Activated CD8-positive, alpha-beta T cell treated with anti-CD3 and anti-CD28 coated beads for 36 hours (primary cell): ENCODE measurements at regions not wholly inside any gene's neighbourhood (a gene's known extent, or its start where the extent isn't known, plus 50 kb on each side); places are given as distances from the start of the nearest gene placed in this dataset.

Experiments used
- ATAC-seq: fragments of 200-7000 bp; cut with Tn5 transposase; one replicate; pipeline ENCODE4 v1.10.0; 2021; ENCODE audit warnings: mild to moderate bottlenecking, moderate library complexity
- CTCF ChIA-PET: fragments of 350-600 bp; sonication (Branson Sonifier 250); formaldehyde crosslinking; loops from one replicate; lab custom pipeline; 2021; ENCODE audit warnings: antibody characterized with exemption; lab: Charles Lee
- POLR2A ChIA-PET: fragments of 350-600 bp; sonication (Branson Sonifier 250); formaldehyde crosslinking; loops from one replicate; lab custom pipeline; 2021; ENCODE audit warnings: antibody characterized with exemption; lab: Charles Lee
- DNase-seq: peaks from one replicate; pipeline ENCODE4 v3.0.0-alpha.2; 2020
- H3K27ac Mint-ChIP-seq: one replicate; pipeline ENCODE4 v1.8.0; 2021; ENCODE audit warnings: mild to moderate bottlenecking, mixed read lengths
- H3K27me3 Mint-ChIP-seq: one replicate; pipeline ENCODE4 v1.8.0; 2021; ENCODE audit warnings: mixed read lengths
- H3K36me3 Mint-ChIP-seq: one replicate; pipeline ENCODE4 v1.8.0; 2021; ENCODE audit warnings: low read depth, mixed read lengths
- H3K4me1 Mint-ChIP-seq: one replicate; pipeline ENCODE4 v1.8.0; 2021; ENCODE audit warnings: low read depth, mixed read lengths
- H3K4me3 Mint-ChIP-seq: one replicate; pipeline ENCODE4 v1.8.0; 2021; ENCODE audit warnings: mild to moderate bottlenecking, moderate library complexity, mixed read lengths
- H3K9me3 Mint-ChIP-seq: one replicate; pipeline ENCODE4 v1.8.0; 2021; ENCODE audit warnings: mixed read lengths
- CTCF ChIP-seq: fragments of 200-600 bp; IDR thresholded peaks from one replicate; pipeline ENCODE4 v1.8.0; 2022; ENCODE audit warnings: antibody characterized with exemption, mild to moderate bottlenecking
- intact Hi-C: fragments of 100-400 bp; cut with micrococcal nuclease; formaldehyde crosslinking; loops from one replicate; pipeline ENCODE4 v1.10.0; 2022

- peaks cover 3% of the 10 kb centered on the region for H3K4me1 Mint-ChIP-seq
- peaks cover 1% of the 10 kb centered on the region for H3K36me3 Mint-ChIP-seq
- DNase-seq: peak; percentile 42
- TF ChIP-seq CTCF: peak; percentile 45
- ATAC-seq: no peak
- no peak overlapping the region for H3K4me3 Mint-ChIP-seq
- CTCF ChIA-PET: interaction anchor here (0.6 kb wide), 1 partner anchor 16 kb away, joined by 3 read pairs; no protein-coding TSS in a partner anchor
- peaks cover 50% of the 10 kb centered on the region for H3K27me3 Mint-ChIP-seq
- H3K27ac Mint-ChIP-seq: no peak overlapping the region
- POLR2A ChIA-PET: no interaction called here
- intact Hi-C loops: no loop called here
- peaks cover 4% of the 10 kb centered on the region for H3K9me3 Mint-ChIP-seq
These were observed 273.8 kb downstream of the FAM72C start for GRCh38 chr1:143698016-143698415.

GRCh38 chr1:143694085-143694484 is 277.7 kb downstream of the FAM72C start:
- peaks cover under 1% of the 10 kb centered on the region for H3K36me3 Mint-ChIP-seq
- DNase-seq (no peak), ATAC-seq (no peak)
- H3K27ac Mint-ChIP-seq: no peak overlapping the region
- peaks cover 57% of the 10 kb centered on the region for H3K27me3 Mint-ChIP-seq
- H3K4me1 Mint-ChIP-seq: peaks cover 1% of the 10 kb centered on the region
- POLR2A ChIA-PET: no interaction called here
- intact Hi-C loops: no loop called here
- H3K9me3 Mint-ChIP-seq: peaks cover 4% of the 10 kb centered on the region
- CTCF ChIA-PET: no interaction called here
- TF ChIP-seq CTCF: no peak
- H3K4me3 Mint-ChIP-seq: no peak overlapping the region

GRCh38 chr1:143691971-143692529 is 279.7 kb downstream of the FAM72C start:
- CTCF ChIA-PET: no interaction called here
- no peaks in the 10 kb centered on the region for H3K4me1 Mint-ChIP-seq
- POLR2A ChIA-PET: no interaction called here
- H3K36me3 Mint-ChIP-seq: no peaks in the 10 kb centered on the region
- intact Hi-C loops: no loop called here
- H3K9me3 Mint-ChIP-seq: no peaks in the 10 kb centered on the region
- no peak for ATAC-seq
- H3K27me3 Mint-ChIP-seq: peaks cover 48% of the 10 kb centered on the region
- DNase-seq: no peak
- H3K27ac Mint-ChIP-seq: no peak overlapping the region
- H3K4me3 Mint-ChIP-seq: no peak overlapping the region
- no peak for TF ChIP-seq CTCF

- POLR2A ChIA-PET: no interaction called here
- Mint-ChIP-seq H3K4me1 (no peaks in the 10 kb centered on the region), H3K4me3 (no peak overlapping the region), H3K36me3 (no peaks in the 10 kb centered on the region), H3K27ac (no peak overlapping the region), H3K27me3 (peaks cover 45% of the 10 kb centered on the region), H3K9me3 (no peaks in the 10 kb centered on the region)
- intact Hi-C loops: no loop called here
- CTCF ChIA-PET: no interaction called here
- DNase-seq: no peak
- no peak for ATAC-seq
- no peak for TF ChIP-seq CTCF
These were observed 280.3 kb downstream of the FAM72C start for GRCh38 chr1:143691400-143691891.

DNA sequence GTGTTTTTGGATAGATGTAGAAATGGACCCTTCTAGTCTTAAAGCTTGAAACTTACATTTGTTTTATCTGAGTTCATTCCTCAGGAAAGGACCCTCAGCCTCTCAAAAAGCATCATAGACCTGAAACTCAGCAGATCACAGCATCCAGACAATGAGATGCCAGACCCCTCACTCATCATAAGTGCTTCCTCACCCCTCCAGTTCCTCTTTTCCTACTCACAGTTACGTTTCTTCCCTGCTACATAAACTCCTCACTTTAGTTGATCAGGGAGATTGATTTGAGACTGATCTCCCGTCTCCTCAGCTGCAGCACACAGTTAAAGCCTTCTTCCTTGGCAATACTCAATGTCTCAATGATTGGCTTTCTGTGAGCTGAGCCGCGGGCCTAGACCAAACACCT is 282.0 kb downstream of the FAM72C start:
- Mint-ChIP-seq H3K36me3 (no peaks in the 10 kb centered on the region), H3K9me3 (no peaks in the 10 kb centered on the region), H3K4me1 (no peaks in the 10 kb centered on the region), H3K27me3 (peaks cover 44% of the 10 kb centered on the region), H3K4me3 (no peak overlapping the region), H3K27ac (no peak overlapping the region)
- no peak for TF ChIP-seq CTCF
- no peak for DNase-seq
- ChIA-PET POLR2A (no interaction called here), CTCF (interaction anchor here (0.6 kb wide), 1 partner anchor 21 kb away, joined by 3 read pairs; no protein-coding TSS in a partner anchor)
- intact Hi-C loops: no loop called here
- no peak for ATAC-seq
